Erythroblast (primary cell): ENCODE measurements at regions not wholly inside any gene's neighbourhood (a gene's known extent, or its start where the extent isn't known, plus 50 kb on each side); places are given as distances from the start of the nearest gene placed in this dataset.

Experiments
- GATA1 ChIP-seq: IDR thresholded peaks from 2 replicates; pipeline ENCODE4 v1.6.1; 2011; ENCODE audit warnings: low read depth, mild to moderate bottlenecking, control low read depth, low read length, moderate library complexity
- POLR2A ChIP-seq: IDR thresholded peaks from 2 replicates; pipeline ENCODE4 v1.6.1; 2011; ENCODE audit warnings: mild to moderate bottlenecking, low read length

- TF ChIP-seq POLR2A (no peak), GATA1 (no peak)
These were observed 430.5 kb upstream of the KLF6 start for GRCh38 chr10:4215485-4215884.
